ENCODE measurements at regions not wholly inside any gene's neighbourhood (a gene's known extent, or its start where the extent isn't known, plus 50 kb on each side); places are given as distances from the start of the nearest gene placed in this dataset.

DNA sequence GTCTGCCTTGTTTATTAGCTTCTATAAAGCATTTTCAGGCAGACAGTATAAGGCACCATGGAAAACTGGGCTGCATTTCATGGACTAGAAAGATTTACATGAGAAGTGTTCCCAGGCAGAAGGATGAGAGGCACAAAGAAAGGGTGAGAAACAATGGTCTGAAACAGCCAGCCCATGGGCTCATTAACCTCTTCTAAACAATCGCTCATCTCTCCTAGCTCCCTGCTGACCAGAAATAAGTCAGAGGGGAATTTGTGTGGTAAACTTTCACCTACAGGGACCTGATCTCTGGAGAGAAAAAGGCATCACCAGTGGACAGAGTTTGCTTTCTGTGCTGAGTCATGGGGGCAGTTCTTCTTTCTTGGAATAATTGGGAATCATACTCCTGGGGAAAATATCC is 51.8 kb upstream of the KIRREL3 start:
- TF ChIP-seq, protein P1, sequence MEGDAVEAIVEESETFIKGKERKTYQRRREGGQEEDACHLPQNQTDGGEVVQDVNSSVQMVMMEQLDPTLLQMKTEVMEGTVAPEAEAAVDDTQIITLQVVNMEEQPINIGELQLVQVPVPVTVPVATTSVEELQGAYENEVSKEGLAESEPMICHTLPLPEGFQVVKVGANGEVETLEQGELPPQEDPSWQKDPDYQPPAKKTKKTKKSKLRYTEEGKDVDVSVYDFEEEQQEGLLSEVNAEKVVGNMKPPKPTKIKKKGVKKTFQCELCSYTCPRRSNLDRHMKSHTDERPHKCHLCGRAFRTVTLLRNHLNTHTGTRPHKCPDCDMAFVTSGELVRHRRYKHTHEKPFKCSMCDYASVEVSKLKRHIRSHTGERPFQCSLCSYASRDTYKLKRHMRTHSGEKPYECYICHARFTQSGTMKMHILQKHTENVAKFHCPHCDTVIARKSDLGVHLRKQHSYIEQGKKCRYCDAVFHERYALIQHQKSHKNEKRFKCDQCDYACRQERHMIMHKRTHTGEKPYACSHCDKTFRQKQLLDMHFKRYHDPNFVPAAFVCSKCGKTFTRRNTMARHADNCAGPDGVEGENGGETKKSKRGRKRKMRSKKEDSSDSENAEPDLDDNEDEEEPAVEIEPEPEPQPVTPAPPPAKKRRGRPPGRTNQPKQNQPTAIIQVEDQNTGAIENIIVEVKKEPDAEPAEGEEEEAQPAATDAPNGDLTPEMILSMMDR (IDR thresholded peaks at IDR 0.05; ENCODE audit: low read depth, low read length): no peak
- H3K4me3 ChIP-seq (ENCODE audit: low read depth, low read length): no peak overlapping the region

Data from WI38 (cell line).